ENCODE measurements at regions not wholly inside any gene's neighbourhood (a gene's known extent, or its start where the extent isn't known, plus 50 kb on each side); places are given as distances from the start of the nearest gene placed in this dataset.

DNA sequence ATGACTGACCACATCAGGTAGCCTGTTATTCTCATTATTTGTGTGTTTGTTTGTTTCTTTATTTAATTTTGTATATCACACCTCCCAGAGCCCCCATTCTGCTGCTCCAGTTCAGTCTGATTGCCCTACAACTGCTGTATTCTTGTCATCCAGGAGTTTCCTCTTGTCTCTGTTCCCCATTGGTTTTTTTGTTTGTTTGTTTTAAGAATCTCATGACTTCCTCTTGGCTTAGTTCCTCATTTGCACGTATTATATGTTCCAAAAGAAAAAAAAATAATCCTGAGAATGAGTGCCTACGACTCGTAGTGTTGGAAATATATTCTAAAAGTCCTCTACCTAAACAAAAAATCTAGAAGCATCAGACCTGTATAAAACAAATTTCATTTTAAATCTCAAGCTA lies 142.3 kb upstream of the SLIT2 start:
- TF ChIP-seq, protein P1, sequence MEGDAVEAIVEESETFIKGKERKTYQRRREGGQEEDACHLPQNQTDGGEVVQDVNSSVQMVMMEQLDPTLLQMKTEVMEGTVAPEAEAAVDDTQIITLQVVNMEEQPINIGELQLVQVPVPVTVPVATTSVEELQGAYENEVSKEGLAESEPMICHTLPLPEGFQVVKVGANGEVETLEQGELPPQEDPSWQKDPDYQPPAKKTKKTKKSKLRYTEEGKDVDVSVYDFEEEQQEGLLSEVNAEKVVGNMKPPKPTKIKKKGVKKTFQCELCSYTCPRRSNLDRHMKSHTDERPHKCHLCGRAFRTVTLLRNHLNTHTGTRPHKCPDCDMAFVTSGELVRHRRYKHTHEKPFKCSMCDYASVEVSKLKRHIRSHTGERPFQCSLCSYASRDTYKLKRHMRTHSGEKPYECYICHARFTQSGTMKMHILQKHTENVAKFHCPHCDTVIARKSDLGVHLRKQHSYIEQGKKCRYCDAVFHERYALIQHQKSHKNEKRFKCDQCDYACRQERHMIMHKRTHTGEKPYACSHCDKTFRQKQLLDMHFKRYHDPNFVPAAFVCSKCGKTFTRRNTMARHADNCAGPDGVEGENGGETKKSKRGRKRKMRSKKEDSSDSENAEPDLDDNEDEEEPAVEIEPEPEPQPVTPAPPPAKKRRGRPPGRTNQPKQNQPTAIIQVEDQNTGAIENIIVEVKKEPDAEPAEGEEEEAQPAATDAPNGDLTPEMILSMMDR (IDR thresholded peaks at IDR 0.05; ENCODE audit: insufficient read depth, low read length, poor library complexity, severe bottlenecking) = no peak
- TF ChIP-seq EZH2phosphoT487 (conservative IDR thresholded peaks at IDR 0.05; ENCODE audit: low read length) = no peak
- H4K20me1 ChIP-seq (ENCODE audit: low read depth, low read length) = no peaks in the 10 kb centered on the region
- no peak overlapping the region for H3K27ac ChIP-seq (ENCODE audit: low read depth, low read length)
- no peak overlapping the region for H3K4me2 ChIP-seq (ENCODE audit: low read depth, low read length, poor library complexity, severe bottlenecking)
- H3F3A ChIP-seq (ENCODE audit: insufficient read depth) = no peaks in the 10 kb centered on the region
- H3K9ac ChIP-seq (ENCODE audit: low read length) = no peak overlapping the region
- H2AFZ ChIP-seq (ENCODE audit: low read depth, low read length, severe bottlenecking) = no peak overlapping the region
- H3K36me3 ChIP-seq (ENCODE audit: low read length) = no peaks in the 10 kb centered on the region
- no peak overlapping the region for H3K4me3 ChIP-seq (ENCODE audit: insufficient read depth, low read length, poor library complexity, severe bottlenecking)
- H3K9me2 ChIP-seq (replicated peaks; ENCODE audit: insufficient read depth, low read length) = no peaks in the 10 kb centered on the region
- H3K79me2 ChIP-seq (ENCODE audit: insufficient read depth, low read length) = no peaks in the 10 kb centered on the region
- no peaks in the 10 kb centered on the region for H3K9me3 ChIP-seq (ENCODE audit: insufficient read depth, low read length)
- H3K27me3 ChIP-seq (ENCODE audit: low read length) = no peaks in the 10 kb centered on the region

DNA sequence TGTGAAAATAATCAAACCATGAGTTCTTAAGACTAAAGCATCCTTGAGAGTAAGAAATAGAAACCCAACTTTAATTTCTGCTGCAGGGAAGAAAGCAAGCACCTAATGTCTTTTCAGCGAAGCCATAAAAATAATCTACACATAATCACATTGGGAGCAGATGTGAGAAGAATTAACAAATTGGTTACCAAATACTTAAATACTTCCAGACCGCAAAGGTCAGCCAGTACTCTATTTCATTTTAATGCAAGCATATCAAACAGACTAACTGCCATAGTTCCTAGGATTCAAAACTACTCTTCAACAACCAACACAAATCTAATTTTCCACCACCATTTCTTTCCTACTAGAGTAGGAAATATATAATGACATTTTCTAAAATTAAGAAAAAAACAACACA lies 144.8 kb upstream of the SLIT2 start:
- H3K79me2 ChIP-seq (ENCODE audit: insufficient read depth, low read length) = no peaks in the 10 kb centered on the region
- H3K9me3 ChIP-seq (ENCODE audit: insufficient read depth, low read length) = no peaks in the 10 kb centered on the region
- H3K9ac ChIP-seq (ENCODE audit: low read length) = no peak overlapping the region
- no peaks in the 10 kb centered on the region for H4K20me1 ChIP-seq (ENCODE audit: low read depth, low read length)
- H3K27me3 ChIP-seq (ENCODE audit: low read length) = no peaks in the 10 kb centered on the region
- no peaks in the 10 kb centered on the region for H3F3A ChIP-seq (ENCODE audit: insufficient read depth)
- no peak overlapping the region for H2AFZ ChIP-seq (ENCODE audit: low read depth, low read length, severe bottlenecking)
- no peak overlapping the region for H3K4me3 ChIP-seq (ENCODE audit: insufficient read depth, low read length, poor library complexity, severe bottlenecking)
- H3K4me2 ChIP-seq (ENCODE audit: low read depth, low read length, poor library complexity, severe bottlenecking) = no peak overlapping the region
- H3K27ac ChIP-seq (ENCODE audit: low read depth, low read length) = no peak overlapping the region
- H3K36me3 ChIP-seq (ENCODE audit: low read length) = no peaks in the 10 kb centered on the region
- no peaks in the 10 kb centered on the region for H3K9me2 ChIP-seq (replicated peaks; ENCODE audit: insufficient read depth, low read length)
- TF ChIP-seq, protein P1 (IDR thresholded peaks at IDR 0.05; ENCODE audit: insufficient read depth, low read length, poor library complexity, severe bottlenecking) = no peak
- TF ChIP-seq EZH2phosphoT487 (conservative IDR thresholded peaks at IDR 0.05; ENCODE audit: low read length) = no peak

DNA sequence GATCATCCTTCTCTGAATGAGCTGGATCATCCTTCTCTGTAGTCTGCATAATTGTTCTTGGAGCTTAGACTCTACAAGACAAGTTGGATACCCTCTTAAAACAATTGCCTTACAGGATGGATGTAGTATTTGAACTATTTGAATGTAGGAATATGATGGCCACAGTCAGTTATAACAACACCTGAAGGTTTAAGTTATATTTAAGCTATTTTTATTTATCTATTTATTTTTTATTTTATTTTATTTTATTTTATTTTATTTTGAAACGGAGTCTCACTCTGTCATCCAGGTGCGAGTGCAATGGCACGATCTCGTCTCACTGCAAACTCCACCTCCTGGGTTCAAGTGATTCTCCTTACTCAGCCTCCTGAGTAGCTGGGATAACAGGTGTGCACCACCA lies 149.9 kb upstream of the SLIT2 start:
- H3K79me2 ChIP-seq (ENCODE audit: insufficient read depth, low read length) = no peaks in the 10 kb centered on the region
- H3K27ac ChIP-seq (ENCODE audit: low read depth, low read length) = no peak overlapping the region
- H3K27me3 ChIP-seq (ENCODE audit: low read length) = no peaks in the 10 kb centered on the region
- H2AFZ ChIP-seq (ENCODE audit: low read depth, low read length, severe bottlenecking) = no peak overlapping the region
- no peak overlapping the region for H3K4me3 ChIP-seq (ENCODE audit: insufficient read depth, low read length, poor library complexity, severe bottlenecking)
- no peaks in the 10 kb centered on the region for H3F3A ChIP-seq (ENCODE audit: insufficient read depth)
- H3K9me3 ChIP-seq (ENCODE audit: insufficient read depth, low read length) = no peaks in the 10 kb centered on the region
- no peaks in the 10 kb centered on the region for H4K20me1 ChIP-seq (ENCODE audit: low read depth, low read length)
- H3K36me3 ChIP-seq (ENCODE audit: low read length) = no peaks in the 10 kb centered on the region
- no peak overlapping the region for H3K9ac ChIP-seq (ENCODE audit: low read length)
- TF ChIP-seq EZH2phosphoT487 (conservative IDR thresholded peaks at IDR 0.05; ENCODE audit: low read length) = no peak
- TF ChIP-seq, protein P1 (IDR thresholded peaks at IDR 0.05; ENCODE audit: insufficient read depth, low read length, poor library complexity, severe bottlenecking) = no peak
- no peaks in the 10 kb centered on the region for H3K9me2 ChIP-seq (replicated peaks; ENCODE audit: insufficient read depth, low read length)
- H3K4me2 ChIP-seq (ENCODE audit: low read depth, low read length, poor library complexity, severe bottlenecking) = no peak overlapping the region

DNA sequence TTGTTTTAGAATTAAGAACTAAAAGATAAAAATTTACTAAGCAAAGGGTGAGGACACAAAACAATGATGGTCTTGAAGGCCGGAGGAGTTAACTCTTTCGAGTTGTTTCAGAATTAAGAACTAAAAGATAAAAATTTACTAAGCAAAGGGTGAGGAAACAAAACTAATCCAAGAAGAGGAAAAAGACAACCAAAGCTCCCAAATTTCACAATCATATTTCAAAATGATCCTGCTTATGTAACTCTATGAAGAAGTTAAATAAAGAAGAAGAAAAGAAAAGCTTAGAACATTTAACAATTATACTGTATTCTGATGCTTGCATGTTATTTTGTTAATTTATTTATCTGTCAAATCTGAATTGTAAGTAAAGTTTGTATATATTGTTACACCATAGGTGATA lies 154.8 kb upstream of the SLIT2 start:
- Histone ChIP-seq H2AFZ (ENCODE audit: low read depth, low read length, severe bottlenecking) (no peak overlapping the region), H3K4me2 (ENCODE audit: low read depth, low read length, poor library complexity, severe bottlenecking) (no peak overlapping the region), H3K27ac (ENCODE audit: low read depth, low read length) (no peak overlapping the region), H3K4me3 (ENCODE audit: insufficient read depth, low read length, poor library complexity, severe bottlenecking) (no peak overlapping the region), H3F3A (ENCODE audit: insufficient read depth) (no peaks in the 10 kb centered on the region), H3K9me2 (replicated peaks; ENCODE audit: insufficient read depth, low read length) (no peaks in the 10 kb centered on the region), H3K36me3 (ENCODE audit: low read length) (no peaks in the 10 kb centered on the region), H3K79me2 (ENCODE audit: insufficient read depth, low read length) (no peaks in the 10 kb centered on the region), H4K20me1 (ENCODE audit: low read depth, low read length) (no peaks in the 10 kb centered on the region), H3K9ac (ENCODE audit: low read length) (no peak overlapping the region), H3K9me3 (ENCODE audit: insufficient read depth, low read length) (no peaks in the 10 kb centered on the region), H3K27me3 (ENCODE audit: low read length) (no peaks in the 10 kb centered on the region)
- TF ChIP-seq, protein P1 (IDR thresholded peaks at IDR 0.05; ENCODE audit: insufficient read depth, low read length, poor library complexity, severe bottlenecking) = no peak
- no peak for TF ChIP-seq EZH2phosphoT487 (conservative IDR thresholded peaks at IDR 0.05; ENCODE audit: low read length)

Measured in SU-DHL-6 (cell line).